CD14-positive monocyte (primary cell): ENCODE measurements at regions not wholly inside any gene's neighbourhood (a gene's known extent, or its start where the extent isn't known, plus 50 kb on each side); places are given as distances from the start of the nearest gene placed in this dataset.

Source experiments
- DNase-seq, 3 donors: peaks; one replicate each; pipeline ENCODE4 v3.0.0-alpha.2; 2011 to 2022
- H2AFZ ChIP-seq: 2 replicates; pipeline ENCODE4 v1.6.0; 2012; ENCODE audit warnings: mild to moderate bottlenecking, low read depth, low read length, inconsistent platforms; ENCODE audit not compliant: insufficient read depth, poor library complexity, severe bottlenecking
- H3K27ac ChIP-seq, 2 donors: 1 replicate in 1 of 2; 2 replicates in 1 of 2; pipeline ENCODE4 v1.5.1; 2012 to 2013; ENCODE audit warnings: low read length in 2 of 2, control low read depth in 1 of 2, inconsistent platforms in 1 of 2, low read depth in 1 of 2, mild to moderate bottlenecking in 1 of 2
- H3K27me3 ChIP-seq, 2 donors: one replicate each; pipeline versions ENCODE4 v1.6.0 to v1.6.1; 2011 to 2013; ENCODE audit warnings: low read length in 2 of 2; ENCODE audit not compliant: control insufficient read depth in 2 of 2, insufficient read depth in 2 of 2
- H3K36me3 ChIP-seq, 2 donors: replicated peaks in 1 of 2; 1 replicate in 1 of 2; 2 replicates in 1 of 2; pipeline versions ENCODE4 v1.5.1 to v1.6.1; 2012 to 2013; ENCODE audit warnings: low read length in 2 of 2, control low read depth in 1 of 2, inconsistent platforms in 1 of 2, mild to moderate bottlenecking in 1 of 2; ENCODE audit not compliant: insufficient read depth in 2 of 2, control insufficient read depth in 1 of 2
- H3K4me1 ChIP-seq, 2 donors: 1 replicate in 1 of 2; 2 replicates in 1 of 2; pipeline versions ENCODE4 v1.5.1 to v1.6.1; 2012 to 2013; ENCODE audit warnings: low read length in 2 of 2, control low read depth in 1 of 2, inconsistent platforms in 1 of 2, mild to moderate bottlenecking in 1 of 2, moderate library complexity in 1 of 2; ENCODE audit not compliant: insufficient read depth in 2 of 2, control insufficient read depth in 1 of 2
- H3K4me2 ChIP-seq: replicated peaks from 2 replicates; pipeline ENCODE3; 2012; ENCODE audit warnings: low read length, moderate library complexity, mild to moderate bottlenecking; ENCODE audit not compliant: poor library complexity, severe bottlenecking; ENCODE audit errors: extremely low read depth
- H3K4me3 ChIP-seq, 3 experiments: fragments of 200-600 bp in 1 of 3; sonication (generic) in 1 of 3; replicated peaks in 1 of 3; 1 replicate in 2 of 3; 2 replicates in 1 of 3; pipeline ENCODE4 v1.5.1; 2011 to 2013; ENCODE audit warnings: low read length in 3 of 3, mild to moderate bottlenecking in 3 of 3, control low read depth in 2 of 3, low read depth in 2 of 3, inconsistent platforms in 1 of 3, moderate library complexity in 1 of 3
- H3K79me2 ChIP-seq: 2 replicates; pipeline ENCODE4 v1.6.0; 2012; ENCODE audit warnings: mild to moderate bottlenecking, control low read depth, inconsistent platforms, low read length, moderate library complexity; ENCODE audit not compliant: insufficient read depth
- H3K9ac ChIP-seq: 2 replicates; pipeline ENCODE4 v1.6.0; 2017; ENCODE audit warnings: low read length, mild to moderate bottlenecking; ENCODE audit not compliant: insufficient read depth, poor library complexity, severe bottlenecking
- H3K9me3 ChIP-seq, 2 donors: replicated peaks in 1 of 2; 1 replicate in 1 of 2; 2 replicates in 1 of 2; pipeline versions ENCODE4 v1.5.1 to v1.6.1; 2012 to 2013; ENCODE audit warnings: low read length in 2 of 2, control low read depth in 1 of 2; ENCODE audit not compliant: control insufficient read depth in 1 of 2, insufficient read depth in 1 of 2
- H4K20me1 ChIP-seq: 2 replicates; pipeline ENCODE4 v1.6.0; 2012; ENCODE audit warnings: mild to moderate bottlenecking, low read length, control low read depth, moderate library complexity; ENCODE audit not compliant: insufficient read depth
- H3K27ac Mint-ChIP-seq, 7 donors: one replicate each; pipeline ENCODE4 v1.8.0; 2020; ENCODE audit warnings: mild to moderate bottlenecking in 7 of 7, mixed read lengths in 7 of 7, moderate library complexity in 6 of 7, inconsistent platforms in 2 of 7
- H3K27me3 Mint-ChIP-seq, 3 donors: one replicate each; pipeline ENCODE4 v1.8.0; 2021 to 2022; ENCODE audit warnings: low read depth in 3 of 3, mild to moderate bottlenecking in 3 of 3, mixed read lengths in 3 of 3, moderate library complexity in 3 of 3, inconsistent platforms in 1 of 3
- H3K36me3 Mint-ChIP-seq, 2 donors: one replicate each; pipeline ENCODE4 v1.8.0; 2020; ENCODE audit warnings: mixed read lengths in 2 of 2, inconsistent platforms in 1 of 2, mild to moderate bottlenecking in 1 of 2
- H3K4me1 Mint-ChIP-seq: one replicate; pipeline ENCODE4 v1.8.0; 2020; ENCODE audit warnings: mild to moderate bottlenecking, mixed read lengths
- H3K4me3 Mint-ChIP-seq, 2 donors: one replicate each; pipeline ENCODE4 v1.8.0; 2020; ENCODE audit warnings: mild to moderate bottlenecking in 2 of 2, mixed read lengths in 2 of 2, moderate library complexity in 1 of 2
- H3K9me3 Mint-ChIP-seq, 7 donors: one replicate each; pipeline ENCODE4 v1.8.0; 2020 to 2022; ENCODE audit warnings: mixed read lengths in 7 of 7, mild to moderate bottlenecking in 6 of 7, moderate library complexity in 6 of 7, inconsistent platforms in 2 of 7
- CTCF ChIP-seq: fragments of 200-600 bp; IDR thresholded peaks from one replicate; pipeline ENCODE4 v1.8.0; 2022; ENCODE audit warnings: antibody characterized with exemption, mild to moderate bottlenecking
- WGBS: methylation state at CpG from one replicate; pipeline ENCODE4 v1.1.5; 2013; ENCODE audit warnings: missing lambda C conversion rate; ENCODE audit not compliant: insufficient coverage; 5-methylcytosine and 5-hydroxymethylcytosine counted together
- intact Hi-C, 2 donors: fragments of 100-400 bp; cut with micrococcal nuclease; formaldehyde crosslinking; loops; one replicate each; pipeline versions ENCODE4 v1.15.0 to v1.15.1; 2023

- H3K9me3 ChIP-seq: peaks cover 5 to 13% of the 10 kb centered on the region in 2 donors
- no peak overlapping the region for H3K4me3 ChIP-seq
- no peaks in the 10 kb centered on the region for H3K27me3 ChIP-seq
- no peak for DNase-seq
- H2AFZ ChIP-seq: no peak overlapping the region
- intact Hi-C loops: no loop called here
- H3K27ac Mint-ChIP-seq: no peak overlapping the region
- H3K9me3 Mint-ChIP-seq: peaks cover 8 to 25% (median 15%) of the 10 kb centered on the region in 7 donors
- H3K9ac ChIP-seq: no peak overlapping the region
- WGBS: no CpG with 5 or more reads among the region's 3 CpGs
- TF ChIP-seq CTCF: no peak
- no peaks in the 10 kb centered on the region for H3K36me3 Mint-ChIP-seq
- H3K27ac ChIP-seq: no peak overlapping the region
- H3K79me2 ChIP-seq: no peaks in the 10 kb centered on the region
- no peaks in the 10 kb centered on the region for H3K36me3 ChIP-seq
- H3K4me1 ChIP-seq: no peaks in the 10 kb centered on the region
- H3K4me2 ChIP-seq: no peak overlapping the region
- no peak overlapping the region for H3K4me3 Mint-ChIP-seq
- no peaks in the 10 kb centered on the region for H4K20me1 ChIP-seq
- peaks cover 8 to 24% (median 9%) of the 10 kb centered on the region in 3 donors for H3K27me3 Mint-ChIP-seq
- H3K4me1 Mint-ChIP-seq: no peaks in the 10 kb centered on the region
Observed at GRCh38 chr1:20423169-20423795, 62.7 kb downstream of the CAMK2N1 start.

- H3K4me1 Mint-ChIP-seq: no peaks in the 10 kb centered on the region
- no peaks in the 10 kb centered on the region for H3K79me2 ChIP-seq
- H3K9ac ChIP-seq: no peak overlapping the region
- H3K9me3 Mint-ChIP-seq: peaks cover 8 to 25% (median 15%) of the 10 kb centered on the region in 7 donors
- H3K27ac ChIP-seq: no peak overlapping the region
- no peak overlapping the region for H3K4me2 ChIP-seq
- H3K9me3 ChIP-seq: peaks cover 5 to 13% of the 10 kb centered on the region in 2 donors
- peaks cover 5 to 17% (median 10%) of the 10 kb centered on the region in 3 donors for H3K27me3 Mint-ChIP-seq
- no peak overlapping the region for H3K4me3 ChIP-seq
- no peak overlapping the region for H3K4me3 Mint-ChIP-seq
- TF ChIP-seq CTCF: no peak
- no peak overlapping the region for H2AFZ ChIP-seq
- no peaks in the 10 kb centered on the region for H3K36me3 Mint-ChIP-seq
- no peak for DNase-seq
- no peaks in the 10 kb centered on the region for H3K27me3 ChIP-seq
- no peaks in the 10 kb centered on the region for H3K36me3 ChIP-seq
- no CpG with 5 or more reads among the region's 2 CpGs for WGBS
- no peaks in the 10 kb centered on the region for H4K20me1 ChIP-seq
- intact Hi-C loops: no loop called here
- no peak overlapping the region for H3K27ac Mint-ChIP-seq
- H3K4me1 ChIP-seq: no peaks in the 10 kb centered on the region
Observed at GRCh38 chr1:20421441-20421840, 64.6 kb downstream of the CAMK2N1 start.
